ENCODE measurements at regions not wholly inside any gene's neighbourhood (a gene's known extent, or its start where the extent isn't known, plus 50 kb on each side); places are given as distances from the start of the nearest gene placed in this dataset.

- TF ChIP-seq CTCF (IDR thresholded peaks at IDR 0.05) = no peak
- TF ChIP-seq POLR2AphosphoS5 (IDR thresholded peaks at IDR 0.05; ENCODE audit: insufficient read depth in 1 of 2, low read depth in 1 of 2) = no peak
- TF ChIP-seq POLR2A (IDR thresholded peaks at IDR 0.05) = no peak
These were observed 81.1 kb upstream of the RAPGEF2 start for GRCh38 chr4:159021597-159022385.

Data from vagina (tissue), 2 donors.